HCT116 (cell line): ENCODE measurements at regions not wholly inside any gene's neighbourhood (a gene's known extent, or its start where the extent isn't known, plus 50 kb on each side); places are given as distances from the start of the nearest gene placed in this dataset.

ENCODE experiments used
- ATAC-seq: fragments of 200-7000 bp; cut with Tn5 transposase; 2 replicates; pipeline ENCODE4 v1.9.1; 2020; ENCODE audit warnings: mild to moderate bottlenecking, moderate library complexity
- BruUV-seq: library from RNA; stranded (reverse); fragments of 400-500 nt; replicated peaks from 2 replicates; lab custom pipeline; 2021; lab: Mats Ljungman, UMichigan
- CTCF ChIA-PET: fragments of 300-600 bp; sonication (Branson Sonifier 250); formaldehyde crosslinking; loops from one replicate; lab custom pipeline; 2021; ENCODE audit warnings: antibody characterized with exemption; lab: Charles Lee
- POLR2A ChIA-PET: fragments of 300-600, 350-600 bp; sonication (Branson Sonifier 250); formaldehyde crosslinking; loops from one replicate; lab custom pipeline; 2021; ENCODE audit warnings: antibody characterized with exemption; lab: Charles Lee
- RAD21 ChIA-PET, 2 experiments: fragments of 300-600 bp; sonication (Branson Sonifier 250); formaldehyde crosslinking; loops; one replicate each; lab custom pipeline; 2023; ENCODE audit warnings: low total read pairs in 2 of 2; ENCODE audit not compliant: uncharacterized antibody in 2 of 2, unreplicated experiment in 2 of 2, low non-redundant PET in 1 of 2; lab: Charles Lee
- DNase-seq: peaks from one replicate; pipeline ENCODE4 v3.0.0-alpha.2; 2010; ENCODE audit warnings: low read depth, low spot score
- H2AFZ ChIP-seq: fragments of 200-600 bp; shearing (Covaris generic), sonication (generic); 2 replicates; pipeline ENCODE4 v1.6.1; 2017; ENCODE audit warnings: low read depth, mixed run types, mixed read lengths, antibody characterized with exemption, low read length; ENCODE audit not compliant: poor library complexity, severe bottlenecking
- H3K27ac ChIP-seq: 2 replicates; pipeline ENCODE4 v1.5.1; 2012; ENCODE audit warnings: low read depth, low read length
- H3K27me3 ChIP-seq: fragments of 200-600 bp; sonication (generic); 2 replicates; pipeline ENCODE4 v1.6.1; 2016; ENCODE audit warnings: mixed run types, low read length, mixed read lengths; ENCODE audit not compliant: insufficient read depth
- H3K36me3 ChIP-seq, 2 experiments: fragments of 200-500 bp in 1 of 2; fragments of 200-600 bp in 1 of 2; sonication (Bioruptor generic) in 1 of 2; sonication (generic) in 1 of 2; 2 replicates each; pipeline versions ENCODE4 v1.5.1 to v1.6.1; 2014 to 2016; ENCODE audit warnings: low read length in 2 of 2, inconsistent platforms in 1 of 2, mixed read lengths in 1 of 2, mixed run types in 1 of 2; ENCODE audit not compliant: insufficient read depth in 2 of 2, control insufficient read depth in 1 of 2
- H3K4me1 ChIP-seq, 2 experiments: fragments of 200-600 bp in 1 of 2; sonication (generic) in 1 of 2; 2 replicates each; pipeline versions ENCODE4 v1.5.1 to v1.6.1; 2012 to 2017; ENCODE audit warnings: low read length in 2 of 2, inconsistent platforms in 1 of 2, mild to moderate bottlenecking in 1 of 2, mixed read lengths in 1 of 2, mixed run types in 1 of 2, moderate library complexity in 1 of 2; ENCODE audit not compliant: insufficient read depth in 2 of 2, control insufficient read depth in 1 of 2
- H3K4me2 ChIP-seq: fragments of 200-600 bp; sonication (generic); 2 replicates; pipeline ENCODE4 v1.6.1; 2017; ENCODE audit warnings: mixed run types, low read length, mixed read lengths
- H3K4me3 ChIP-seq, 2 experiments: fragments of 200-600 bp in 1 of 2; sonication (generic) in 1 of 2; replicated peaks in 1 of 2; 2 replicates each; pipeline ENCODE4 v1.5.1; 2011 to 2016; ENCODE audit warnings: low read length in 2 of 2, control low read depth in 1 of 2, low read depth in 1 of 2, mild to moderate bottlenecking in 1 of 2, mixed read lengths in 1 of 2, mixed run types in 1 of 2
- H3K79me2 ChIP-seq: fragments of 200-600 bp; sonication (generic); 2 replicates; pipeline ENCODE4 v1.6.1; 2017; ENCODE audit warnings: mild to moderate bottlenecking, mixed run types, low read length, moderate library complexity, mixed read lengths; ENCODE audit not compliant: insufficient read depth
- H3K9ac ChIP-seq: fragments of 200-600 bp; sonication (generic); 2 replicates; pipeline ENCODE4 v1.6.1; 2016; ENCODE audit warnings: low read length, mixed read lengths
- H3K9me2 ChIP-seq: fragments of 200-600 bp; sonication (generic), shearing (Covaris generic); 2 replicates; pipeline ENCODE4 v1.6.1; 2017; ENCODE audit warnings: mixed run types, mild to moderate bottlenecking, moderate library complexity; ENCODE audit not compliant: insufficient read depth
- H3K9me3 ChIP-seq, 2 experiments: fragments of 200-500 bp in 1 of 2; fragments of 200-600 bp in 1 of 2; sonication (Bioruptor generic) in 1 of 2; sonication (generic) in 1 of 2; 2 replicates each; pipeline ENCODE4 v1.6.1; 2014 to 2017; ENCODE audit warnings: low read length in 2 of 2, mixed read lengths in 2 of 2, inconsistent platforms in 1 of 2, low read depth in 1 of 2, mild to moderate bottlenecking in 1 of 2, mixed run types in 1 of 2, moderate library complexity in 1 of 2; ENCODE audit not compliant: control insufficient read depth in 1 of 2, insufficient read depth in 1 of 2
- H4K20me1 ChIP-seq: fragments of 200-600 bp; sonication (generic), shearing (Covaris generic); 2 replicates; pipeline ENCODE4 v1.6.1; 2017; ENCODE audit warnings: mixed run types, mild to moderate bottlenecking, moderate library complexity; ENCODE audit not compliant: insufficient read depth
- CBX3 ChIP-seq: IDR thresholded peaks from 2 replicates; pipeline ENCODE4 v1.6.1; 2012; ENCODE audit warnings: low read depth
- EGR1 ChIP-seq: IDR thresholded peaks from 2 replicates; pipeline ENCODE4 v1.6.1; 2012; ENCODE audit warnings: low read depth
- EZH2phosphoT487 ChIP-seq: fragments of 200-600 bp; IDR thresholded peaks from 2 replicates; pipeline ENCODE4 v1.6.1; 2018; ENCODE audit warnings: antibody characterized with exemption, borderline replicate concordance
- FOSL1 ChIP-seq: IDR thresholded peaks from 2 replicates; pipeline ENCODE4 v1.6.1; 2012; ENCODE audit warnings: low read depth
- JUND ChIP-seq: IDR thresholded peaks from 2 replicates; pipeline ENCODE4 v1.6.1; 2012
- POLR2A ChIP-seq: IDR thresholded peaks from 2 replicates; pipeline ENCODE4 v1.7.0; 2011; ENCODE audit warnings: borderline replicate concordance; ENCODE audit not compliant: insufficient read depth, insufficient read length; ENCODE audit errors: extremely low read depth
- POLR2AphosphoS5 ChIP-seq: IDR thresholded peaks from 2 replicates; pipeline ENCODE4 v1.6.1; 2011; ENCODE audit warnings: mild to moderate bottlenecking, low read depth, low read length, moderate library complexity
- RAD21 ChIP-seq: IDR thresholded peaks from 2 replicates; pipeline ENCODE4 v1.6.1; 2012; ENCODE audit warnings: low read depth, mild to moderate bottlenecking
- SIN3A ChIP-seq: IDR thresholded peaks from 2 replicates; pipeline ENCODE4 v1.6.1; 2012; ENCODE audit warnings: low read depth
- SP1 ChIP-seq: IDR thresholded peaks from 2 replicates; pipeline ENCODE4 v1.6.1; 2012; ENCODE audit warnings: low read depth
- SRF ChIP-seq: IDR thresholded peaks from 2 replicates; pipeline ENCODE4 v1.6.1; 2012; ENCODE audit warnings: low read depth
- TCF7L2 ChIP-seq: IDR thresholded peaks from 2 replicates; pipeline ENCODE4 v1.7.0; 2011; ENCODE audit warnings: borderline replicate concordance, inconsistent platforms; ENCODE audit not compliant: insufficient read depth, insufficient read length; ENCODE audit errors: extremely low read depth
- YY1 ChIP-seq: IDR thresholded peaks from 2 replicates; pipeline ENCODE4 v1.6.1; 2011; ENCODE audit warnings: low read length, low read depth, moderate library complexity, mild to moderate bottlenecking; ENCODE audit not compliant: insufficient replicate concordance; ENCODE audit errors: extremely low read depth
- ZNF274 ChIP-seq: fragments of 200-500 bp; sonication (Bioruptor generic); IDR thresholded peaks from 2 replicates; pipeline ENCODE4 v1.6.1; 2014; ENCODE audit warnings: mild to moderate bottlenecking, low read depth, low read length, inconsistent platforms
- intact Hi-C: fragments of 100-400 bp; cut with micrococcal nuclease; formaldehyde crosslinking; loops from 2 replicates; pipeline ENCODE4 v1.10.0; 2022
- TF ChIP-seq, protein P1 (sequence below): IDR thresholded peaks from 2 replicates; pipeline ENCODE4 v1.6.1; 2012
- TF ChIP-seq, protein P2 (sequence below): IDR thresholded peaks from 2 replicates; pipeline ENCODE4 v1.6.1; 2012
- TF ChIP-seq, protein P3 (sequence below), 3 experiments: fragments of 200-600 bp in 1 of 3; sonication (generic) in 1 of 3; IDR thresholded peaks in 2 of 3; conservative IDR thresholded peaks in 1 of 3; 2 replicates each; pipeline ENCODE4 v1.5.1; 2012 to 2017; ENCODE audit warnings: low read depth in 2 of 3, low read length in 2 of 3, antibody characterized with exemption in 1 of 3, borderline replicate concordance in 1 of 3, control low read depth in 1 of 3, mild to moderate bottlenecking in 1 of 3, mixed read lengths in 1 of 3, mixed run types in 1 of 3, moderate library complexity in 1 of 3; ENCODE audit not compliant: insufficient read depth in 1 of 3

DNA sequence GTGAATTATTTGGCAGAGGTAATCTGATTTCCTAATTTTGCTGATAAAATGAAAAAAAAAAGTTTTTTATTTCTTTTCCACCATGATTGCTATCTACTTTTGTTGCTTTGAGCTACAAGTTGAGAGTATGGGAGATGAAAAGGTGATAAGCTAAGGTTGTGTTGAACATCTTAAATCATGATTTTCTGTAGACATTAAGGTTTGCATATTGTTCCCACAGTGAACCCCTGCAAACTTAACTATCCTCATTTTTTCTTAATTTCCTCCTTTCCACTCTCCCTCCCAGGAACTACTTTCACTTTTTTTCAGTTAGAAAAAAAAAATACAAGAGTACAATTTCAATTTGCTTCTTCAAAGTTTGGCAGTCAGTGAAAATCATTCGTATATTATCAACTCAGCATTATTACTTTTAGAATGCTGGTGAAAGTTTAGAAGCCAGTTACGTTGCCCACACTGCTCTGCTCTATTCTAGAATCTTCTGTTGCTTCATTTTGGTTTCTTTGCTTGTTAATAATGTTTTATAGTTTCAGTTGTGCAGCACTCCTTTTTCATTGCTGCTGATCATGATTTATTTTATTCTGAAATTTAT, 673.8 kb upstream of the CITED2 start:
- H3K4me2 ChIP-seq, result no peak overlapping the region
- no peak overlapping the region for H3K9ac ChIP-seq
- RAD21 ChIA-PET, result no interaction called here
- BruUV-seq, result no TSS peak
- H2AFZ ChIP-seq, result no peak overlapping the region
- no peaks in the 10 kb centered on the region for H3K9me3 ChIP-seq
- TF ChIP-seq POLR2AphosphoS5, result no peak
- TF ChIP-seq, protein P1, sequence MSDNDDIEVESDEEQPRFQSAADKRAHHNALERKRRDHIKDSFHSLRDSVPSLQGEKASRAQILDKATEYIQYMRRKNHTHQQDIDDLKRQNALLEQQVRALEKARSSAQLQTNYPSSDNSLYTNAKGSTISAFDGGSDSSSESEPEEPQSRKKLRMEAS, result no peak
- TF ChIP-seq SIN3A, result no peak
- no peak for TF ChIP-seq CBX3
- TF ChIP-seq ZNF274, result no peak
- TF ChIP-seq YY1, result no peak
- no peak for TF ChIP-seq EZH2phosphoT487
- no peak for TF ChIP-seq SP1
- TF ChIP-seq, all 23 proteins: peak for 0
- H3K27ac ChIP-seq, result no peak overlapping the region
- no peak overlapping the region for H3K4me3 ChIP-seq
- no peaks in the 10 kb centered on the region for H3K27me3 ChIP-seq
- intact Hi-C loops, result no loop called here
- CTCF ChIA-PET, result no interaction called here
- peaks cover 13 to 29% of the 10 kb centered on the region in 2 experiments; a peak in 3 of 4 replicates for H3K4me1 ChIP-seq
- DNase-seq, result no peak
- no peaks in the 10 kb centered on the region for H4K20me1 ChIP-seq
- ATAC-seq, result no peak
- no peaks in the 10 kb centered on the region for H3K9me2 ChIP-seq
- H3K36me3 ChIP-seq, result no peaks in the 10 kb centered on the region
- POLR2A ChIA-PET, result no interaction called here
- no peaks in the 10 kb centered on the region for H3K79me2 ChIP-seq

DNA sequence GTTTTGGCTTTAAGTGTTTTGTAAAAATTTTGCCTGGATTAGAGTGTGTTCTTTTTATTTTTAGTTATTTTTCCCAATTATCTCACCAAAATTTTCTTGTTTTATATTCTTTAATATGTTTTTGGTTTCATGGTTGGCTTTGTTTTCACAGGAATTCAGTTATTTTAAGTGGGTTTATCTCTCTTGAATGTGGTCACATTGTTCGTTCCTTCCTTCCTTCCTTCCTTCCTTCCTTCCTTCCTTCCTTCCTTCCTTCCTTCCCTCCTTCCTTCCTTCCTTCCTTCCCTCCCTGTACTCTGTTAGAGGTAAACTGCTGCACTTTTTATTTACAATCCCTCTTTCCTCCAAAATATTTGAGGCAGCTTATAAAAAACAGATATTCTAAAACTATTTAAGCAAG, 672.9 kb upstream of the CITED2 start:
- no peaks in the 10 kb centered on the region for H3K27me3 ChIP-seq
- H4K20me1 ChIP-seq, result no peaks in the 10 kb centered on the region
- intact Hi-C loops, result no loop called here
- H3K4me1 ChIP-seq, result peaks cover 21 to 38% of the 10 kb centered on the region in 2 experiments
- ATAC-seq, result no peak
- ChIA-PET POLR2A (no interaction called here), CTCF (no interaction called here), RAD21 (no interaction called here)
- H3K79me2 ChIP-seq, result no peaks in the 10 kb centered on the region
- no peak overlapping the region for H3K4me3 ChIP-seq
- no peaks in the 10 kb centered on the region for H3K9me2 ChIP-seq
- no peaks in the 10 kb centered on the region for H3K36me3 ChIP-seq
- no peak overlapping the region for H3K4me2 ChIP-seq
- no peak overlapping the region for H3K27ac ChIP-seq
- no peak for DNase-seq
- no TSS peak for BruUV-seq
- H3K9ac ChIP-seq, result no peak overlapping the region
- no peaks in the 10 kb centered on the region for H3K9me3 ChIP-seq
- no peak overlapping the region for H2AFZ ChIP-seq
- TF ChIP-seq EGR1 (no peak), RAD21 (no peak), JUND (no peak), FOSL1 (no peak), SIN3A (no peak), EZH2phosphoT487 (no peak), ZNF274 (no peak), TCF7L2 (no peak), POLR2A (no peak), POLR2AphosphoS5 (no peak), SRF (no peak)
- TF ChIP-seq, protein P2, sequence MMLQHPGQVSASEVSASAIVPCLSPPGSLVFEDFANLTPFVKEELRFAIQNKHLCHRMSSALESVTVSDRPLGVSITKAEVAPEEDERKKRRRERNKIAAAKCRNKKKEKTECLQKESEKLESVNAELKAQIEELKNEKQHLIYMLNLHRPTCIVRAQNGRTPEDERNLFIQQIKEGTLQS, result no peak
- TF ChIP-seq, protein P3, sequence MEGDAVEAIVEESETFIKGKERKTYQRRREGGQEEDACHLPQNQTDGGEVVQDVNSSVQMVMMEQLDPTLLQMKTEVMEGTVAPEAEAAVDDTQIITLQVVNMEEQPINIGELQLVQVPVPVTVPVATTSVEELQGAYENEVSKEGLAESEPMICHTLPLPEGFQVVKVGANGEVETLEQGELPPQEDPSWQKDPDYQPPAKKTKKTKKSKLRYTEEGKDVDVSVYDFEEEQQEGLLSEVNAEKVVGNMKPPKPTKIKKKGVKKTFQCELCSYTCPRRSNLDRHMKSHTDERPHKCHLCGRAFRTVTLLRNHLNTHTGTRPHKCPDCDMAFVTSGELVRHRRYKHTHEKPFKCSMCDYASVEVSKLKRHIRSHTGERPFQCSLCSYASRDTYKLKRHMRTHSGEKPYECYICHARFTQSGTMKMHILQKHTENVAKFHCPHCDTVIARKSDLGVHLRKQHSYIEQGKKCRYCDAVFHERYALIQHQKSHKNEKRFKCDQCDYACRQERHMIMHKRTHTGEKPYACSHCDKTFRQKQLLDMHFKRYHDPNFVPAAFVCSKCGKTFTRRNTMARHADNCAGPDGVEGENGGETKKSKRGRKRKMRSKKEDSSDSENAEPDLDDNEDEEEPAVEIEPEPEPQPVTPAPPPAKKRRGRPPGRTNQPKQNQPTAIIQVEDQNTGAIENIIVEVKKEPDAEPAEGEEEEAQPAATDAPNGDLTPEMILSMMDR (IDR thresholded peaks at IDR 0.05 in 2 of 3, conservative IDR thresholded peaks at IDR 0.05 in 1 of 3; ENCODE audit: borderline replicate concordance in 1 of 3, insufficient read depth in 1 of 3, low read depth in 2 of 3, low read length in 2 of 3), result no peak
